ENCODE measurements at regions not wholly inside any gene's neighbourhood (a gene's known extent, or its start where the extent isn't known, plus 50 kb on each side); places are given as distances from the start of the nearest gene placed in this dataset.

DNA sequence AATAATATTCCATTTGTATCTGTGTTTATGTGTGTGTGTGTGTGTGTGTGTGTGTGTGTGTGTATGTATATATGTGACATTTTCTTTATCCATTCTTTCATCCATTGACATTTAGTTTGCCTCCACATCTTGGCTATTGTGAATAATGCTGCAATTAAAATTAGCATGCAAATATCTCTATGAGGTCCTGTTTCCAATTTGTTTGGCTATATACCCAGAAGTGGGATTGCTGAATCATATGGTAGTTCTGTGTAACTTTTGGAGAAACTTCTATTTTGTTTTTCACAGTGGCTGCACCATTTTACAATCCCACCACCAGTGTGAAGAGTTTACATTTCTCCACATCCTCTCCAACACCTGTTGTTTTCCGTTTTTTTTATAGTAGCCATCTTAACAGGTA lies 53.1 kb downstream of the CH25H start:
- TF ChIP-seq, protein P1, sequence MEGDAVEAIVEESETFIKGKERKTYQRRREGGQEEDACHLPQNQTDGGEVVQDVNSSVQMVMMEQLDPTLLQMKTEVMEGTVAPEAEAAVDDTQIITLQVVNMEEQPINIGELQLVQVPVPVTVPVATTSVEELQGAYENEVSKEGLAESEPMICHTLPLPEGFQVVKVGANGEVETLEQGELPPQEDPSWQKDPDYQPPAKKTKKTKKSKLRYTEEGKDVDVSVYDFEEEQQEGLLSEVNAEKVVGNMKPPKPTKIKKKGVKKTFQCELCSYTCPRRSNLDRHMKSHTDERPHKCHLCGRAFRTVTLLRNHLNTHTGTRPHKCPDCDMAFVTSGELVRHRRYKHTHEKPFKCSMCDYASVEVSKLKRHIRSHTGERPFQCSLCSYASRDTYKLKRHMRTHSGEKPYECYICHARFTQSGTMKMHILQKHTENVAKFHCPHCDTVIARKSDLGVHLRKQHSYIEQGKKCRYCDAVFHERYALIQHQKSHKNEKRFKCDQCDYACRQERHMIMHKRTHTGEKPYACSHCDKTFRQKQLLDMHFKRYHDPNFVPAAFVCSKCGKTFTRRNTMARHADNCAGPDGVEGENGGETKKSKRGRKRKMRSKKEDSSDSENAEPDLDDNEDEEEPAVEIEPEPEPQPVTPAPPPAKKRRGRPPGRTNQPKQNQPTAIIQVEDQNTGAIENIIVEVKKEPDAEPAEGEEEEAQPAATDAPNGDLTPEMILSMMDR (IDR thresholded peaks at IDR 0.05; ENCODE audit: low read depth, low read length), result no peak
- TF ChIP-seq POLR2A (IDR thresholded peaks at IDR 0.05; ENCODE audit: extremely low read depth, insufficient read length) (no peak), MYC (IDR thresholded peaks at IDR 0.05; ENCODE audit: low read depth, low read length) (no peak)
- TF ChIP-seq, protein P2, sequence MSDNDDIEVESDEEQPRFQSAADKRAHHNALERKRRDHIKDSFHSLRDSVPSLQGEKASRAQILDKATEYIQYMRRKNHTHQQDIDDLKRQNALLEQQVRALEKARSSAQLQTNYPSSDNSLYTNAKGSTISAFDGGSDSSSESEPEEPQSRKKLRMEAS (IDR thresholded peaks at IDR 0.05; ENCODE audit: low read depth, low read length), result no peak

Measured in NB4 (cell line).